HG02759 (cell line): ENCODE measurements at regions not wholly inside any gene's neighbourhood (a gene's known extent, or its start where the extent isn't known, plus 50 kb on each side); places are given as distances from the start of the nearest gene placed in this dataset.
"Not testable (repeated sequence)": the region's sequence is repeated elsewhere in the genome, so short reads cannot be mapped to it uniquely, and the experiment has no call there.

ENCODE experiments used
- ATAC-seq: cut with Tn5 transposase; IDR thresholded peaks from one replicate; pipeline ENCODE4 v1.9.1; 2021; ENCODE audit warnings: mild to moderate bottlenecking, moderate library complexity; ENCODE audit not compliant: unreplicated experiment

- no peak for ATAC-seq
Measured at GRCh38 chr15:96199111-96199510, 131.4 kb upstream of the NR2F2 start.

GRCh38 chr15:96200357-96200967 lies 130.0 kb upstream of the NR2F2 start:
- ATAC-seq, result no peak

- ATAC-seq, result no peak
Measured at GRCh38 chr15:96201696-96202095, 128.8 kb upstream of the NR2F2 start.

GRCh38 chr15:96205588-96205987 lies 124.9 kb upstream of the NR2F2 start:
- not testable (repeated sequence) for ATAC-seq

- ATAC-seq, result no peak
Measured at GRCh38 chr15:96207377-96208006, 123.0 kb upstream of the NR2F2 start.

- no peak for ATAC-seq
Measured at GRCh38 chr15:96209285-96209735, 121.2 kb upstream of the NR2F2 start.

- no peak for ATAC-seq
Measured at GRCh38 chr15:96213045-96213444, 117.5 kb upstream of the NR2F2 start.

- no peak for ATAC-seq
Measured at GRCh38 chr15:96213896-96214295, 116.6 kb upstream of the NR2F2 start.

GRCh38 chr15:96216481-96216880 lies 114.0 kb upstream of the NR2F2 start:
- ATAC-seq, result not testable (repeated sequence)

- ATAC-seq, result no peak
Measured at GRCh38 chr15:96217983-96218382, 112.5 kb upstream of the NR2F2 start.

- ATAC-seq, result no peak
Measured at GRCh38 chr15:96218623-96219455, 111.7 kb upstream of the NR2F2 start.

GRCh38 chr15:96219681-96220080 lies 110.8 kb upstream of the NR2F2 start:
- ATAC-seq, result no peak

- ATAC-seq, result no peak
Measured at GRCh38 chr15:96220657-96221056, 109.8 kb upstream of the NR2F2 start.

GRCh38 chr15:96222981-96223380 lies 107.5 kb upstream of the NR2F2 start:
- ATAC-seq, result no peak

- no peak for ATAC-seq
Measured at GRCh38 chr15:96223939-96224338, 106.6 kb upstream of the NR2F2 start.

- no peak for ATAC-seq
Measured at GRCh38 chr15:96225642-96226259, 104.7 kb upstream of the NR2F2 start.

- ATAC-seq, result no peak
Measured at GRCh38 chr15:96230526-96231181, 99.8 kb upstream of the NR2F2 start.

GRCh38 chr15:96232335-96232734 lies 98.2 kb upstream of the NR2F2 start:
- ATAC-seq, result no peak

- peak; percentile 79 for ATAC-seq
Measured at GRCh38 chr15:96234109-96234892, 96.2 kb upstream of the NR2F2 start.

- no peak for ATAC-seq
Measured at GRCh38 chr15:96237002-96237401, 93.5 kb upstream of the NR2F2 start.
